GM13977 (cell line): ENCODE measurements at regions not wholly inside any gene's neighbourhood (a gene's known extent, or its start where the extent isn't known, plus 50 kb on each side); places are given as distances from the start of the nearest gene placed in this dataset.

ENCODE experiments used
- DNase-seq: peaks from one replicate; pipeline ENCODE4 v3.0.0; 2012; ENCODE audit warnings: low spot score
- in situ Hi-C: fragments of 300-500 bp; cut with MboI; formaldehyde crosslinking; loops from one replicate; pipeline ENCODE4 v1.12.0; 2022; ENCODE audit warnings: low sequenced_read_pairs, low pct_unique_long_range_greater_than_20kb, mixed read lengths, inconsistent platforms; ENCODE audit not compliant: unreplicated experiment
- TF ChIP-seq, protein P1 (sequence below): IDR thresholded peaks from 2 replicates; pipeline ENCODE4 v1.5.1; 2012; ENCODE audit warnings: mild to moderate bottlenecking, control low read depth; ENCODE audit not compliant: insufficient read depth; ENCODE audit errors: extremely low read depth, missing control alignments

- no peak for DNase-seq
- TF ChIP-seq, protein P1, sequence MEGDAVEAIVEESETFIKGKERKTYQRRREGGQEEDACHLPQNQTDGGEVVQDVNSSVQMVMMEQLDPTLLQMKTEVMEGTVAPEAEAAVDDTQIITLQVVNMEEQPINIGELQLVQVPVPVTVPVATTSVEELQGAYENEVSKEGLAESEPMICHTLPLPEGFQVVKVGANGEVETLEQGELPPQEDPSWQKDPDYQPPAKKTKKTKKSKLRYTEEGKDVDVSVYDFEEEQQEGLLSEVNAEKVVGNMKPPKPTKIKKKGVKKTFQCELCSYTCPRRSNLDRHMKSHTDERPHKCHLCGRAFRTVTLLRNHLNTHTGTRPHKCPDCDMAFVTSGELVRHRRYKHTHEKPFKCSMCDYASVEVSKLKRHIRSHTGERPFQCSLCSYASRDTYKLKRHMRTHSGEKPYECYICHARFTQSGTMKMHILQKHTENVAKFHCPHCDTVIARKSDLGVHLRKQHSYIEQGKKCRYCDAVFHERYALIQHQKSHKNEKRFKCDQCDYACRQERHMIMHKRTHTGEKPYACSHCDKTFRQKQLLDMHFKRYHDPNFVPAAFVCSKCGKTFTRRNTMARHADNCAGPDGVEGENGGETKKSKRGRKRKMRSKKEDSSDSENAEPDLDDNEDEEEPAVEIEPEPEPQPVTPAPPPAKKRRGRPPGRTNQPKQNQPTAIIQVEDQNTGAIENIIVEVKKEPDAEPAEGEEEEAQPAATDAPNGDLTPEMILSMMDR = no peak
- in situ Hi-C loops = no loop called here
Observed at GRCh38 chr15:37873336-37873735, 61.1 kb upstream of the TMCO5A start.

DNA sequence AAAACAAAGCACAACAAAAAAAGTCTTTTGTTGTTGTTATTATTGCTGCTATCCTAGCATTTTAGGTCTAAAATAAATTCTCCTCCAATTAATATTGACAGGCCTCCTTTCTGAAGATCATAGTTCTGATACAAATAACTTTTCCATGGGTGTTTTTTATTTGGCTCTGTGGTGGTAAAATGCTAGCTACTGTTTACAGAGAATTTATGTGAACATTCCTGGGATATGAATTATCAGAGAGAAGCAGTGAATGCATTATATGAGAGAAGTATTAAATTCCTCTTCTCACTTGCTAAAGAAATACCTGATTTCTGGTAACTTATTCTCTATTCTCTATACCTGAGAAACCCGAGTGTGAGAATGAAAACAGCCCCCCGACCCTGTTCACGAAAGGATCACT lies 57.5 kb upstream of the TMCO5A start:
- TF ChIP-seq, protein P1 = no peak
- DNase-seq = no peak
- in situ Hi-C loops = loop anchor here (25.0 kb wide), 2 partner anchors 990 to 1365 kb away; no protein-coding TSS in a partner anchor

GRCh38 chr15:37877851-37878741 lies 56.3 kb upstream of the TMCO5A start:
- TF ChIP-seq, protein P1 = no peak
- in situ Hi-C loops = loop anchor here (25.0 kb wide), 2 partner anchors 991 to 1366 kb away; no protein-coding TSS in a partner anchor
- DNase-seq = no peak

- TF ChIP-seq, protein P1 = peak; percentile 57
- in situ Hi-C loops = loop anchor here (25.0 kb wide), 2 partner anchors 993 to 1368 kb away; no protein-coding TSS in a partner anchor
- DNase-seq = no peak
Observed at GRCh38 chr15:37880009-37880834, 54.2 kb upstream of the TMCO5A start.

DNA sequence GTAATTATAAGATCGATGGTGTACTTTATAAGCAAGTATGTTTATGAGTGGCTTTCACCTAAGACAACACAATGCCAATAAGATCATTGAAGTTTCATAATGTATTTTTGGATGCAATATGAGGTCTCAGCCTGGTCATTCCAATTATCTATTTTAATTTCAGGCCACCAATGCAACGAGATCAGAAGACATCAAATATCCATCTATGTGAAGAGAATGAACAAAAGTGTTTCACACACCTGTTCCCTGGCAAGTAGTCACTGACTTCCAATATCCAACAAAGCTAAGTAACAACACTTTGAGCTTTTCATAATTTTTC lies 53.6 kb upstream of the TMCO5A start:
- TF ChIP-seq, protein P1 = no peak
- no peak for DNase-seq
- in situ Hi-C loops = loop anchor here (25.0 kb wide), 2 partner anchors 993 to 1368 kb away; no protein-coding TSS in a partner anchor

GRCh38 chr15:37881237-37882013 lies 53.0 kb upstream of the TMCO5A start:
- in situ Hi-C loops = loop anchor here (25.0 kb wide), 2 partner anchors 994 to 1369 kb away; no protein-coding TSS in a partner anchor

More at GRCh38 chr15:37881237-37882013, 53.0 kb upstream of the TMCO5A start:
- DNase-seq = no peak
- TF ChIP-seq, protein P1 = no peak
